Endothelial cell of umbilical vein (primary cell): ENCODE measurements at regions not wholly inside any gene's neighbourhood (a gene's known extent, or its start where the extent isn't known, plus 50 kb on each side); places are given as distances from the start of the nearest gene placed in this dataset.

Experiments
- BruUV-seq: library from RNA; stranded (reverse); fragments of 400-500 nt; replicated peaks from 2 replicates; lab custom pipeline; 2021; lab: Mats Ljungman, UMichigan
- CTCF ChIA-PET: fragments of 300-600, 350-600 bp; sonication (Branson Sonifier 250); formaldehyde crosslinking; loops from one replicate; lab custom pipeline; 2021; ENCODE audit warnings: antibody characterized with exemption, inconsistent platforms; lab: Charles Lee
- POLR2A ChIA-PET: fragments of 300-600, 350-600 bp; sonication (Branson Sonifier 250); formaldehyde crosslinking; loops from one replicate; lab custom pipeline; 2021; ENCODE audit warnings: antibody characterized with exemption, inconsistent platforms; lab: Charles Lee
- DNase-seq: peaks from one replicate; pipeline ENCODE4 v3.0.0-alpha.2; 2011; ENCODE audit warnings: low read depth, low spot score
- FAIRE-seq: peaks from 2 replicates; lab custom pipeline; 2011; peaks lifted over from hg19 to GRCh38; lab: Jason Lieb, UNC
- H2AFZ ChIP-seq: 2 replicates; pipeline ENCODE4 v1.6.0; 2012; ENCODE audit warnings: low read depth, low read length, control low read depth, inconsistent platforms
- H3K27ac ChIP-seq: 2 replicates; pipeline ENCODE4 v1.5.1; 2011; ENCODE audit warnings: low read depth, mild to moderate bottlenecking, control low read depth, low read length, moderate library complexity; ENCODE audit not compliant: insufficient read depth
- H3K27me3 ChIP-seq, 2 experiments: 2 replicates each; pipeline versions ENCODE4 v1.6.0 to v1.6.1; 2011; ENCODE audit warnings: low read length in 2 of 2, mixed read lengths in 1 of 2; ENCODE audit not compliant: control insufficient read depth in 2 of 2, insufficient read depth in 2 of 2
- H3K36me3 ChIP-seq, 2 experiments: 2 replicates in 1 of 2; 3 replicates in 1 of 2; pipeline ENCODE4 v1.5.1; 2011; ENCODE audit warnings: low read length in 2 of 2, mild to moderate bottlenecking in 1 of 2, moderate library complexity in 1 of 2; ENCODE audit not compliant: control insufficient read depth in 2 of 2, insufficient read depth in 2 of 2; ENCODE audit errors: extremely low read depth in 1 of 2
- H3K4me1 ChIP-seq: 3 replicates; pipeline ENCODE4 v1.5.1; 2011; ENCODE audit warnings: mild to moderate bottlenecking, low read length; ENCODE audit not compliant: control insufficient read depth, insufficient read depth; ENCODE audit errors: extremely low read depth
- H3K4me2 ChIP-seq: 2 replicates; pipeline ENCODE4 v1.6.1; 2011; ENCODE audit warnings: low read length, control low read depth, mixed read lengths; ENCODE audit not compliant: insufficient read depth
- H3K4me3 ChIP-seq, 3 experiments: fragments of 200-600 bp in 1 of 3; sonication (generic), shearing (Covaris generic) in 1 of 3; replicated peaks in 1 of 3; 2 replicates each; pipeline ENCODE4 v1.5.1; 2011 to 2016; ENCODE audit warnings: control low read depth in 3 of 3, low read length in 3 of 3, mild to moderate bottlenecking in 2 of 3, inconsistent platforms in 1 of 3, low read depth in 1 of 3, moderate library complexity in 1 of 3; ENCODE audit not compliant: insufficient read depth in 1 of 3
- H3K79me2 ChIP-seq: 2 replicates; pipeline ENCODE4 v1.6.0; 2012; ENCODE audit warnings: low read length, inconsistent platforms; ENCODE audit not compliant: control insufficient read depth, insufficient read depth
- H3K9ac ChIP-seq: replicated peaks from 2 replicates; pipeline ENCODE3; 2011; ENCODE audit warnings: low read length, control low read depth; ENCODE audit not compliant: insufficient read depth; ENCODE audit errors: extremely low read depth
- H3K9me1 ChIP-seq: replicated peaks from 3 replicates; pipeline ENCODE4 v1.6.0; 2011; ENCODE audit warnings: mild to moderate bottlenecking, low read length; ENCODE audit not compliant: control insufficient read depth, insufficient read depth; ENCODE audit errors: extremely low read depth
- H3K9me3 ChIP-seq: replicated peaks from 2 replicates; pipeline ENCODE4 v1.5.1; 2012; ENCODE audit warnings: low read length, inconsistent platforms; ENCODE audit not compliant: control insufficient read depth, insufficient read depth
- H4K20me1 ChIP-seq: replicated peaks from 2 replicates; pipeline ENCODE3; 2011; ENCODE audit warnings: mild to moderate bottlenecking, low read length; ENCODE audit not compliant: control insufficient read depth, insufficient read depth; ENCODE audit errors: extremely low read depth
- CTCF ChIP-seq, 2 donors: IDR thresholded peaks; 1 replicate in 1 of 2; 2 replicates in 1 of 2; pipeline ENCODE4 v1.5.1; 2011; ENCODE audit warnings: low read length in 2 of 2, mild to moderate bottlenecking in 2 of 2, moderate library complexity in 2 of 2, control low read depth in 1 of 2, inconsistent platforms in 1 of 2, low read depth in 1 of 2; ENCODE audit not compliant: insufficient read depth in 1 of 2; ENCODE audit errors: extremely low read depth in 1 of 2
- EZH2 ChIP-seq: IDR thresholded peaks from 2 replicates; pipeline ENCODE4 v1.6.1; 2012; ENCODE audit warnings: borderline replicate concordance, low read depth, mild to moderate bottlenecking, moderate library complexity, low read length, inconsistent platforms; ENCODE audit not compliant: severe bottlenecking
- FOS ChIP-seq: IDR thresholded peaks from 2 replicates; pipeline ENCODE4 v1.6.1; 2011; ENCODE audit warnings: mild to moderate bottlenecking, low read length, moderate library complexity, borderline replicate concordance; ENCODE audit not compliant: insufficient read depth
- GATA2 ChIP-seq: IDR thresholded peaks from 2 replicates; pipeline ENCODE4 v1.7.0; 2011; ENCODE audit warnings: low read depth, mild to moderate bottlenecking, moderate library complexity, mixed read lengths, low read length; ENCODE audit not compliant: insufficient read length, insufficient read depth
- JUN ChIP-seq: IDR thresholded peaks from 2 replicates; pipeline ENCODE4 v1.6.1; 2011; ENCODE audit warnings: borderline replicate concordance, low read depth; ENCODE audit not compliant: insufficient read length, insufficient read depth
- MYC ChIP-seq: IDR thresholded peaks from one replicate; pipeline ENCODE4 v1.6.1; 2011; ENCODE audit warnings: mild to moderate bottlenecking, low read depth, low read length
- POLR2A ChIP-seq: IDR thresholded peaks from 2 replicates; pipeline ENCODE4 v1.6.1; 2012; ENCODE audit warnings: low read depth, mild to moderate bottlenecking, control low read depth, low read length
- POLR2AphosphoS5 ChIP-seq: IDR thresholded peaks from 2 replicates; pipeline ENCODE4 v1.6.1; 2012; ENCODE audit warnings: low read depth, mild to moderate bottlenecking, control low read depth, low read length, moderate library complexity; ENCODE audit not compliant: insufficient read depth
- dilution Hi-C: fragments of 300-500 bp; cut with MboI; formaldehyde crosslinking; loops from one replicate; pipeline ENCODE4 v1.15.0; 2019; ENCODE audit warnings: low sequenced_read_pairs; ENCODE audit not compliant: extremely low pct_ligation_motif_present
- intact Hi-C: fragments of 100-400 bp; cut with micrococcal nuclease; formaldehyde crosslinking; loops from one replicate; pipeline ENCODE4 v1.10.0; 2022
- TF ChIP-seq, protein P1 (sequence below): IDR thresholded peaks from 2 replicates; pipeline ENCODE4 v1.6.1; 2011; ENCODE audit not compliant: insufficient read depth, insufficient read length

DNA sequence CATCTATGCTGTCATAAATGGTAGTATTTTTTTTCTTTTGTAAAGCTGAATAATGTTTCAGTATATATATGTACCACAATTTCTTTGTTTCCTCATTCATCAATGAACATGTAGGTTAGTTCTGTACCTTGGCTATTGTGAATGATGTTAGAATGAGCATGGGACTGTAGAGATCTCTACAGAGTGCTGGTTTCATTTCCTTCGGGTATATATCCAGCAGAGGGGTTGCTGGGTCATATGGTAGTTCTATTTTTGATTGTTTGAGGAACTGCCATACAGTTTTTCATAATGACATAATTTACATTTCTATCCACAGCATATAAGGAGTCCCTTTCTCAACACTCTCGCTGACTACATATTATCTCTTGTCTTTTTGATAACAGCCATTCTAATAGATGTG, 243.5 kb downstream of the CDH7 start:
- Histone ChIP-seq H2AFZ (no peak overlapping the region), H3K9me3 (no peaks in the 10 kb centered on the region), H3K4me3 (no peak overlapping the region), H3K4me1 (no peaks in the 10 kb centered on the region), H3K36me3 (no peaks in the 10 kb centered on the region), H3K27me3 (no peaks in the 10 kb centered on the region), H3K9me1 (no peaks in the 10 kb centered on the region), H3K9ac (no peak overlapping the region), H3K27ac (no peak overlapping the region), H3K4me2 (no peak overlapping the region), H4K20me1 (no peaks in the 10 kb centered on the region), H3K79me2 (no peaks in the 10 kb centered on the region)
- no peak for TF ChIP-seq FOS
- TF ChIP-seq GATA2: no peak
- TF ChIP-seq POLR2AphosphoS5: no peak
- TF ChIP-seq EZH2: no peak
- TF ChIP-seq, protein P1, sequence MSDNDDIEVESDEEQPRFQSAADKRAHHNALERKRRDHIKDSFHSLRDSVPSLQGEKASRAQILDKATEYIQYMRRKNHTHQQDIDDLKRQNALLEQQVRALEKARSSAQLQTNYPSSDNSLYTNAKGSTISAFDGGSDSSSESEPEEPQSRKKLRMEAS: no peak
- TF ChIP-seq JUN: no peak
- TF ChIP-seq POLR2A: no peak
- TF ChIP-seq MYC: no peak
- TF ChIP-seq CTCF (IDR thresholded peaks at IDR 0.05; ENCODE audit: extremely low read depth in 1 of 2, insufficient read depth in 1 of 2, low read depth in 1 of 2, low read length in 2 of 2): no peak
- DNase-seq (no peak), FAIRE-seq (no peak)
- intact Hi-C loops: no loop called here
- ChIA-PET CTCF (no interaction called here), POLR2A (no interaction called here)
- no TSS peak for BruUV-seq
- dilution Hi-C loops: no loop called here
